ENCODE measurements at regions not wholly inside any gene's neighbourhood (a gene's known extent, or its start where the extent isn't known, plus 50 kb on each side); places are given as distances from the start of the nearest gene placed in this dataset.

- ATAC-seq (ENCODE audit: low read depth) (no peak), DNase-seq (no peak)
- Mint-ChIP-seq H3K4me3 (no peak overlapping the region), H3K27ac (no peak overlapping the region), H3K36me3 (no peaks in the 10 kb centered on the region), H3K4me1 (peaks cover 1% of the 10 kb centered on the region), H3K27me3 (peaks cover 2% of the 10 kb centered on the region), H3K9me3 (peaks cover 2% of the 10 kb centered on the region)
- POLR2A ChIA-PET, result no interaction called here
Observed at GRCh38 chr12:11592484-11592883, 57.0 kb upstream of the ETV6 start.

- H3K9me3 Mint-ChIP-seq, result peaks cover 2% of the 10 kb centered on the region
- DNase-seq (no peak), ATAC-seq (ENCODE audit: low read depth) (no peak)
- H3K27ac Mint-ChIP-seq, result no peak overlapping the region
- no peak overlapping the region for H3K4me3 Mint-ChIP-seq
- no peaks in the 10 kb centered on the region for H3K27me3 Mint-ChIP-seq
- POLR2A ChIA-PET, result no interaction called here
- H3K36me3 Mint-ChIP-seq, result no peaks in the 10 kb centered on the region
- H3K4me1 Mint-ChIP-seq, result peaks cover 1% of the 10 kb centered on the region
Observed at GRCh38 chr12:11593013-11593412, 56.5 kb upstream of the ETV6 start.

- Mint-ChIP-seq H3K9me3 (peaks cover 2% of the 10 kb centered on the region), H3K4me3 (no peak overlapping the region), H3K4me1 (peaks cover 1% of the 10 kb centered on the region), H3K27ac (no peak overlapping the region), H3K27me3 (peaks cover 2% of the 10 kb centered on the region), H3K36me3 (no peaks in the 10 kb centered on the region)
- no peak for DNase-seq
- POLR2A ChIA-PET, result no interaction called here
- no peak for ATAC-seq (ENCODE audit: low read depth)
Observed at GRCh38 chr12:11595080-11595479, 54.4 kb upstream of the ETV6 start.

- ATAC-seq (ENCODE audit: low read depth) (no peak), DNase-seq (no peak)
- Mint-ChIP-seq H3K27me3 (peaks cover 7% of the 10 kb centered on the region), H3K27ac (no peak overlapping the region), H3K36me3 (no peaks in the 10 kb centered on the region), H3K4me1 (peaks cover 4% of the 10 kb centered on the region), H3K9me3 (peaks cover 2% of the 10 kb centered on the region), H3K4me3 (no peak overlapping the region)
- POLR2A ChIA-PET, result no interaction called here
Observed at GRCh38 chr12:11596141-11596540, 53.3 kb upstream of the ETV6 start.

- no peak overlapping the region for H3K4me3 Mint-ChIP-seq
- H3K27me3 Mint-ChIP-seq, result peaks cover 7% of the 10 kb centered on the region
- H3K36me3 Mint-ChIP-seq, result no peaks in the 10 kb centered on the region
- POLR2A ChIA-PET, result no interaction called here
- H3K4me1 Mint-ChIP-seq, result peaks cover 4% of the 10 kb centered on the region
- no peak for DNase-seq
- no peaks in the 10 kb centered on the region for H3K9me3 Mint-ChIP-seq
- ATAC-seq (ENCODE audit: low read depth), result no peak
- H3K27ac Mint-ChIP-seq, result no peak overlapping the region
Observed at GRCh38 chr12:11598900-11599299, 50.6 kb upstream of the ETV6 start.
